ENCODE measurements at regions not wholly inside any gene's neighbourhood (a gene's known extent, or its start where the extent isn't known, plus 50 kb on each side); places are given as distances from the start of the nearest gene placed in this dataset.

GRCh38 chr15:77840991-77841775 is 208.5 kb upstream of the LINGO1 start:
- TF ChIP-seq CTCF (IDR thresholded peaks at IDR 0.05; ENCODE audit: insufficient read depth, low read depth, low read length), result no peak
- H3K4me3 ChIP-seq (ENCODE audit: low read depth, low read length), result no peak overlapping the region
- DNase-seq (ENCODE audit: low read depth), result peak; percentile 80

DNA sequence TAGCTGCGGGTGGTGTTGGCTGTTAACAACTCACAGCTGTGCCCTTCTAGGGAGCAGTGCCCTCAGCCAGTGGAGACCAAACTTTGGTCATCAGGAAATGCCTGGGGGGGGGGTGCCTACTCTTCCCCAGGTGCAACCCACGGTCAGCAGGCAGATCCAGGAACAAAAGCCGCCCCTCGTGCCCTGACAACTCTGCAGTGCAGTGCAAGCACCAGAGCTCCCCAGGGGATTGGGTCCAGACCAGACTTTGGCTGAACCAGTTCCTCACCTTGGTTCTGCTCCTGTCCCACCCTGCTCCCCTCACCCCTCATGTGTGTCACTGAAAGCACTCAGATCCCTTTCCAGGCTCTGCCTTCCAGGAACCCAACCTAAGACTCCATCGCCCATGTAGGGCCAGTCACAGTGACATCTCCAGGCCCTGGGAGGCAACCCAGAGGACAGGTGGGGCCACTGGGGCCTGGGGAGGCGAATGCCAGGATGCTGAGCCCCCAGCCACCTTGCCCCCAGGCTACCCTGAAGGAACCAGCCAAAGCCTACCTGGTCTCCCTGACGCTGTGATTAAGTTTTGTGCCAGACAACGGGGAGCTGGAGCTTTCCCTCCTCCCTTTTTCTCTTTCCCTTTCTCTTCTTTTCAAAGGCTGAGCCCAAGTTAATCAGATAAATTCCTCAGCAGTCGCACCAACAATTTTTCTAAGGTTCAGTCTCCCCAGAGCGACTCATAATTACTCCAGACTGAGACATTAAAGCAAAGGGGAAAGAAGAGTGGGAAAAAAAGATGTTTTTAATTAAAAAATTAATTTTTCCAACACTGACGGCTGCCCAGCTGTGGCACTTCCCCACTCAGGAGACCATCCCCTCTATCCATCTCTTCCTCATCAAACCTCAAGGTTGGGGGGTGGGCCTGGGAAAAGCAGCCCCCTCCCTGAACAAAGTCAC is 207.5 kb upstream of the LINGO1 start:
- no peak for TF ChIP-seq CTCF (IDR thresholded peaks at IDR 0.05; ENCODE audit: insufficient read depth, low read depth, low read length)
- DNase-seq (ENCODE audit: low read depth), result no peak
- H3K4me3 ChIP-seq (ENCODE audit: low read depth, low read length), result no peak overlapping the region

DNA sequence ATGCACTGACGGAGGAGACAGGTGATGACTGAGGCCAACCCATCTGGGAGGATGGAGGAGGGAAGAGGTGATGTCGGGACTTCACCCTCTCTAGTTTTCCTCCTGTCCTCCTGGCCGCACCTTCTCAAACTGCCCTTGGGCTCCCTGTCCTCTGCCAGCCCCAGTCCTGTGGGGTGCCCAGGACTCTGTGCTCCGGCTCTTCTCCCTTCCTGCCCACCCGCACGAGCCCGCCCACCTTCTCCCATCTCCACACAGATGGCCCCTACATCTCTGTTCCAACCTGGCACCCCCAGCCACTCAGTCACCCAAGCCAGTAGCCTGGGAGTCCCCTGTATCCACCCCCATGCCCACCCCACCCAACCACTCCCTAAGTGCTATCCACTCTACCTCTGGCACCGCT is 206.7 kb upstream of the LINGO1 start:
- DNase-seq (ENCODE audit: low read depth), result no peak
- TF ChIP-seq CTCF (IDR thresholded peaks at IDR 0.05; ENCODE audit: insufficient read depth, low read depth, low read length), result no peak
- H3K4me3 ChIP-seq (ENCODE audit: low read depth, low read length), result no peak overlapping the region

- H3K4me3 ChIP-seq (ENCODE audit: low read depth, low read length), result no peak overlapping the region
- TF ChIP-seq CTCF (IDR thresholded peaks at IDR 0.05; ENCODE audit: insufficient read depth, low read depth, low read length), result no peak
- no peak for DNase-seq (ENCODE audit: low read depth)
Measured at GRCh38 chr15:77838595-77838994, 205.9 kb upstream of the LINGO1 start.

GRCh38 chr15:77838061-77838460 is 205.3 kb upstream of the LINGO1 start:
- no peak overlapping the region for H3K4me3 ChIP-seq (ENCODE audit: low read depth, low read length)

DNA sequence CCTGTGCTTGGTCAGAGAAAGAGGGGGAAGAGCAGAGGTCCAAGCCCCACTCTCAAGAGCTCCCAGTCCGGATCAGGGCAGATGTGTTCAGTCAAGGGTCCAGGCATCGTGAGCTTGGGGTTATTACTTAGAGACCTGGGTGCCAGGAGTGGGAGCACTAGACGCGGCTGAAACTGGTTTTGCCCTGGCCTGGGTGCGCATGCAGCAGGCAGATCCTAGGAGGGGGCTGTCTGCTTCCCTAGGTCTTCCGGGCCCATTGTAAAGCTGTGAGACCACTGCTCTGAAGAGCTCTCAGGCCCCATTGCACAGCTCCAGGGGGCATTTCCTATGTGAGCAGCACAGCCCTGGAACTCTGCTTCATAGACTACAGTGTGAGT is 204.9 kb upstream of the LINGO1 start:
- no peak for TF ChIP-seq CTCF (IDR thresholded peaks at IDR 0.05; ENCODE audit: insufficient read depth, low read depth, low read length)
- DNase-seq (ENCODE audit: low read depth), result no peak

More at GRCh38 chr15:77838061-77838460, 205.3 kb upstream of the LINGO1 start:
- TF ChIP-seq CTCF (IDR thresholded peaks at IDR 0.05; ENCODE audit: insufficient read depth, low read depth, low read length), result no peak
- no peak for DNase-seq (ENCODE audit: low read depth)

More for the DNA sequence above, 204.9 kb upstream of the LINGO1 start:
- H3K4me3 ChIP-seq (ENCODE audit: low read depth, low read length), result no peak overlapping the region

Data from fibroblast of villous mesenchyme (primary cell).